ENCODE measurements at regions not wholly inside any gene's neighbourhood (a gene's known extent, or its start where the extent isn't known, plus 50 kb on each side); places are given as distances from the start of the nearest gene placed in this dataset.
"Not testable (repeated sequence)": the region's sequence is repeated elsewhere in the genome, so short reads cannot be mapped to it uniquely, and the experiment has no call there.

GRCh38 chr15:20267051-20267730 lies 274.4 kb downstream of the GOLGA6L6 start:
- DNase-seq (ENCODE audit: low read depth in 2 of 2), result not testable (repeated sequence)

DNA sequence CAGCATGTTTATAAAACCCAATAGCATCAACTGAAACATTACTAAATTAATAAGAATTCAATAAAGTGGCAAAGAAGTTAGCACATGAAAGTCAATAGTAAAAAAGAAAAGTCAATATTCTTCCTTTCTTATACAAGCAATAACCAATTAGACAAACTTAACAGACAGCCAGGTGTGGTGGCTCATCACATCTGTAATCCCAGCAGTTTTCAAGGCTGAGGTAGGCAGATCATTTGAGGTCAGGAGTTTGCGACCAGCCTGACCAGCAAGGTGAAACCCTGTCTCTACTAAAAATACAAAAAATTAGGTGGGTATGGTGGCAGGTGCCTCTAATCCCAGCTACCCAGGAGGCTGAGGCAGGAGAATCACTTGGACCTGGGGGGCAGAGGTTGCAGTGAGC lies 275.9 kb downstream of the GOLGA6L6 start:
- not testable (repeated sequence) for DNase-seq (ENCODE audit: low read depth in 2 of 2)

GRCh38 chr15:20261321-20262280 lies 280.0 kb downstream of the GOLGA6L6 start:
- DNase-seq (ENCODE audit: low read depth in 2 of 2), result not testable (repeated sequence)

- not testable (repeated sequence) for DNase-seq (ENCODE audit: low read depth in 2 of 2)
Observed at GRCh38 chr15:20260650-20261049, 280.9 kb downstream of the GOLGA6L6 start.

DNA sequence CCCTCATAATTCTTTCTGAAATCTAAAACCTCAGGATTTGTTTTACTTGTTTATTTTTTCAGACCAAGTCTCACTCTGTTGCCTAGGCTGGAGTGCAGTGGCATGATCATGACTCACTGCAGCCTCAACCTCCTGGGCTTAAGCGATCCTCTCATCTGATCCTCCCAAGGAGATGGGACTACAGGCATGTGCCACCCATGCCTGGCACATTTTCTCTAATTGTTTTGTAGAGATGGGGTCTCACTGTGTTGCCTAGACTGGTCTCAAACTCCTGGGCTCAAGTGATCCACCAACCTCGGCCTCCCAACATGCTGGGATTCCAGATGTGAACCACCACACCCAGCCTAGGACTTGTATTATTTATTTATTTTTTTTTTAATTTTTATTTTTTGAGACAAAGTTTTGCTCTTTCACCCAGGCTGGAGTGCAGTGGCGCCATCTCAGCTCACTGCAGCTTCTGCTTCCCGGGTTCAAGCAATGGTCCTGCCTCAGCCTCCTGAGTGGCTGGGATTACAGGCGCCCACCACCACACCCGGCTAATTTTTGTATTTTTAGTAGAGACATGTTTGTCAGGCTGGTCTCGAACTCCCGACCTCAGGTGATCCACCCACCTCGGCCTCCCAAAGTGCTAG lies 281.9 kb downstream of the GOLGA6L6 start:
- DNase-seq (ENCODE audit: low read depth in 2 of 2), result not testable (repeated sequence)

- DNase-seq (ENCODE audit: low read depth in 2 of 2), result not testable (repeated sequence)
Observed at GRCh38 chr15:20256394-20256793, 285.2 kb downstream of the GOLGA6L6 start.

GRCh38 chr15:20255641-20256040 lies 286.0 kb downstream of the GOLGA6L6 start:
- not testable (repeated sequence) for DNase-seq (ENCODE audit: low read depth in 2 of 2)

- DNase-seq (ENCODE audit: low read depth in 2 of 2), result not testable (repeated sequence)
Observed at GRCh38 chr15:20253047-20253615, 288.5 kb downstream of the GOLGA6L6 start.

DNA sequence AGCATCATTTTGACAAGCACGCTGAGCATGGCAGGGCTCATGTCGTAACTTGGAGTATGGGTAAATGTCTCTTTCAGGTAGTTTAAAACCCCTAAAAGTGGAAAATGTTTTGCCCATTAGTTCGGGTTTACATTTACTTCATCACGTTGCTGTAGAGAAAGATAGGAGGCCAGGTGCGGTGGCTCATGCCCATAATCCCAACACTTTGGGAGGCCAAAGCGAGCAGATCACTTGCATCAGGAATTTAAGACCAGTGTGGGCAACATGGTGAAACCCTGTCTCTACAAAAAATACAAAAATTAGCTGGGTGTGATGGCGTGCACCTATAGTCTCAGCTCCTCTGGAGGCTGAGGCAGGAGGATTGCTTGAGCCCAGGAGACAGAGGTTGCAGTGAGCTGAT lies 289.6 kb downstream of the GOLGA6L6 start:
- not testable (repeated sequence) for DNase-seq (ENCODE audit: low read depth in 2 of 2)

GRCh38 chr15:20251214-20252005 lies 290.2 kb downstream of the GOLGA6L6 start:
- DNase-seq (ENCODE audit: low read depth in 2 of 2), result not testable (repeated sequence)

DNA sequence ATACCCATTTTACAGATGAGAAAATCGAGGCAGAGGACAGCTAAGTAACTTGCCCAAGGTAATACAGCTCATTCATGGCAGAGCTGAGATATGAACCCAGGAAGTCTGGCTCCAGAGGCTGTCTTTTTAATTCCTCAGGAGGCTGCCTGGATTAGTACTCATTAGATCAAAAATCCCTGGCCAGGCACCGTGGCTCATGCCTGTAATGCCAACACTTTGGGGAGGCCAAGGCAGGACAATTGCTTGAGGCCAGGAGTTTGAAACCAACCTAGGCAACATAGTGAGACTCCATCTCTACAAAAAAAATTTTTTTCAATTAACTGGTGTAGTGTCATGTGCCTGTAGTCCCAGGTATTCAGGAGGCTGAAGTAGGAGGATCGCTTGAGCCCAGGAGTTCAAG lies 291.4 kb downstream of the GOLGA6L6 start:
- DNase-seq (ENCODE audit: low read depth in 2 of 2), result not testable (repeated sequence)

DNA sequence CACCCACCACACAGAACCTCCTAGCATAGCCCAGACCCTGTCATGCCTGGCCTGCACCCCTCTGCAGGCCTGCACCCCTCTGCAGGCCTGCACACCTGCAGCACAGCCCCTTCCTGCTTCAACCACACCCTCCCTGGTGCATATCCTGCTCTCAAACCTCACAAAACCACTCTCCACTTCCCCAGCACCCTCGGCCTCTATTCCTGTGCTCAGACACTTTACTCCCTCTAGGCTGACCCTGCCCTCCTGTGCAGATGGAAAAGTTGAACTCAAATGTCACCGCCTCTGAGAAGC lies 292.0 kb downstream of the GOLGA6L6 start:
- not testable (repeated sequence) for DNase-seq (ENCODE audit: low read depth in 2 of 2)

GRCh38 chr15:20248434-20248833 lies 293.2 kb downstream of the GOLGA6L6 start:
- DNase-seq (ENCODE audit: low read depth in 2 of 2), result not testable (repeated sequence)

- not testable (repeated sequence) for DNase-seq (ENCODE audit: low read depth in 2 of 2)
Observed at GRCh38 chr15:20247137-20247536, 294.5 kb downstream of the GOLGA6L6 start.

GRCh38 chr15:20246624-20247023 lies 295.0 kb downstream of the GOLGA6L6 start:
- DNase-seq (ENCODE audit: low read depth in 2 of 2), result not testable (repeated sequence)

DNA sequence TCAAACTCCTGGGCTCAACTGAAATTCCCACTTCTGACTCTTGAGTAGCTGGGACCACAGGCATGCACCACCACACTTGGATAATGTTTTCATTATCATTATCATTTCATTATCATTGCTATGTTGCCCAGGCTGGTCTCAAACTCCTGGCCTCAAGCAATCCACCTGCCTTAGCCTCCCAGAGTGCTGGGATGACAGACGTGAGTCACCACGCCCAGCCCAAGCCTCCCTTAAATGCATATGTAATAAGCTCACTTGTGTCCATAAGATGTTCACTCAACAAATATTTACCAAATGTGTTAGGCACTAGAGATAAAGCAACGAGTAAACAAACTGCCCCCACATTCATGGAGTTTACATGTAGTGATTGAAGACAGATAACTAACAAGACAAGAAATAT lies 295.7 kb downstream of the GOLGA6L6 start:
- not testable (repeated sequence) for DNase-seq (ENCODE audit: low read depth in 2 of 2)

DNA sequence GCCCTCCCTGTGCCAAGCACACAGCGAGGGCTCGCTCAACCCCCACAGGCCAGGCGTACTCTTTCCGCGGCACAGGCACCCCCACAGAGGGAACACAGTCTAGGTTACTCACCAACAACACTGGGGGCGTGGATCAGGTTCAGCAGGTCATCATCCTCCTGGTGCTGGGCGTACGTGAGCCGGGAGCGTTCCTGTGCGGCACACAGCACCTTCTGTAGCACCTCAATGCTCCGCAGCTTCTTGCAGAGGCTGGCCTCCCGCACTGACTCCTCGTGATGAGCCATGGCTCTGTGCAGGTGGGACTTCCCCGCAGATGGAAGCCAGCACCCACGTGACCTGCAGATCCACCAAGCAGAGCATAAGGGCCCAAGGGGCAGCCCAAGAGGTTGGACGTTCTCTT lies 296.8 kb downstream of the GOLGA6L6 start:
- not testable (repeated sequence) for DNase-seq (ENCODE audit: low read depth in 2 of 2)

- DNase-seq (ENCODE audit: low read depth in 2 of 2), result not testable (repeated sequence)
Observed at GRCh38 chr15:20243486-20244240, 297.9 kb downstream of the GOLGA6L6 start.

DNA sequence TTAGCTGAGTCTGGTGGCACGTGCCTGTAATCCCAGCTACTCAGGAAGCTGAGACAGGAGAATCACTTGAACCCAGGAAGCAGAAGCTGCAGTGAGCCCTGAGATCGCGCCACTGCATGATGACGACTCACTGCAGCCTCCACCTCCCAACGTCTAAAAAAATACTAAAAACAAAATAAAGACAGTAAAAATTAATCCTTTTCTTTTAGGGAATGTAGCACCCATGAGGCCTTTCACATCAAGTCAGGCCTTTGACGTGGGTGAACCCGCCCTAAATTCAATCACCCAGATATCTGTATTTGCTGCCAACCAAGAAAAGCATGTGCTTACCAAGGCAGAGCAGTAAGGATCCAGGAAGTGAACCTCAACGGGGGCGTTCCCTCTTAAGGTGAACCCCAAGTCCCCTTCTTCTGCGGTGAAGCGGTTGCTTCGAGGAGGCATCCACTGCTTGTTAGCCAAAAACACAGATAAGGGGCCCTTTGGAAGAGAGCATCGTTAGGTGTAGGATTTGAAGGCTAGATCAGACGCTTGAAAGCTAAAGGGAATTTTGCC lies 301.2 kb downstream of the GOLGA6L6 start:
- not testable (repeated sequence) for DNase-seq (ENCODE audit: low read depth in 2 of 2)

- DNase-seq (ENCODE audit: low read depth in 2 of 2), result not testable (repeated sequence)
Observed at GRCh38 chr15:20239186-20239585, 302.4 kb downstream of the GOLGA6L6 start.

All from stimulated activated CD8-positive, alpha-beta memory T cell treated with anti-CD3 and anti-CD28 coated beads, Interleukin-2, amount 100 ng/mL, for 1 hour (primary cell).